GM23338 (cell line): ENCODE measurements at regions not wholly inside any gene's neighbourhood (a gene's known extent, or its start where the extent isn't known, plus 50 kb on each side); places are given as distances from the start of the nearest gene placed in this dataset.

ENCODE experiments used
- ATAC-seq: fragments of 200-7000 bp; cut with Tn5 transposase; 3 replicates; pipeline ENCODE4 v1.9.1; 2020
- DNase-seq: peaks from one replicate; pipeline ENCODE4 v3.0.0-alpha.2; 2015; ENCODE audit warnings: low spot score
- H2AFZ ChIP-seq: fragments of 200-600 bp; sonication (generic); 2 replicates; pipeline ENCODE4 v1.8.0; 2016; ENCODE audit warnings: antibody characterized with exemption, mild to moderate bottlenecking, moderate library complexity
- H3F3A ChIP-seq: fragments of 200-600 bp; sonication (generic); replicated peaks from 2 replicates; pipeline ENCODE4 v1.8.0; 2017; ENCODE audit warnings: antibody characterized with exemption, mixed run types, low read depth
- H3K27ac ChIP-seq: fragments of 200-600 bp; sonication (generic); 2 replicates; pipeline ENCODE4 v1.6.1; 2016; ENCODE audit warnings: low read depth
- H3K27me3 ChIP-seq: fragments of 200-600 bp; sonication (generic); 2 replicates; pipeline ENCODE4 v1.8.0; 2016; ENCODE audit warnings: mild to moderate bottlenecking, mixed run types, moderate library complexity; ENCODE audit not compliant: insufficient read depth
- H3K36me3 ChIP-seq: fragments of 200-600 bp; sonication (generic); 2 replicates; pipeline ENCODE4 v1.8.0; 2016; ENCODE audit warnings: mild to moderate bottlenecking; ENCODE audit not compliant: insufficient read depth
- H3K4me1 ChIP-seq: fragments of 200-600 bp; sonication (generic); 2 replicates; pipeline ENCODE4 v1.8.0; 2016; ENCODE audit warnings: mild to moderate bottlenecking, moderate library complexity; ENCODE audit not compliant: insufficient read depth
- H3K4me2 ChIP-seq: fragments of 200-600 bp; sonication (generic); 2 replicates; pipeline ENCODE4 v1.7.1; 2017; ENCODE audit warnings: mixed run types
- H3K4me3 ChIP-seq: fragments of 200-600 bp; sonication (generic); 2 replicates; pipeline ENCODE4 v1.6.1; 2016; ENCODE audit warnings: mixed run types
- H3K79me2 ChIP-seq: fragments of 200-600 bp; sonication (generic); replicated peaks from 2 replicates; pipeline ENCODE4 v1.8.0; 2017; ENCODE audit warnings: mild to moderate bottlenecking; ENCODE audit not compliant: insufficient read depth
- H3K9me2 ChIP-seq: fragments of 200-600 bp; sonication (generic); 2 replicates; pipeline ENCODE4 v1.8.0; 2017; ENCODE audit not compliant: insufficient read depth
- H4K20me1 ChIP-seq: fragments of 200-600 bp; sonication (generic); replicated peaks from 2 replicates; pipeline ENCODE4 v1.8.0; 2017; ENCODE audit warnings: mild to moderate bottlenecking; ENCODE audit not compliant: insufficient read depth
- H3K27ac Mint-ChIP-seq: 2 replicates; pipeline ENCODE4 v1.8.0; 2020; ENCODE audit warnings: inconsistent platforms, mild to moderate bottlenecking, moderate library complexity, mixed read lengths
- H3K27me3 Mint-ChIP-seq: 3 replicates; pipeline ENCODE4 v1.8.0; 2022; ENCODE audit warnings: low read depth, mild to moderate bottlenecking, moderate library complexity, mixed read lengths, inconsistent platforms; ENCODE audit not compliant: insufficient read depth, poor library complexity
- H3K36me3 Mint-ChIP-seq: 3 replicates; pipeline ENCODE4 v1.8.0; 2021; ENCODE audit warnings: low read depth, mild to moderate bottlenecking, inconsistent platforms, moderate library complexity, mixed read lengths
- H3K4me1 Mint-ChIP-seq: 3 replicates; pipeline ENCODE4 v1.8.0; 2020; ENCODE audit warnings: mild to moderate bottlenecking, inconsistent platforms, mixed read lengths
- H3K4me3 Mint-ChIP-seq: 3 replicates; pipeline ENCODE4 v1.8.0; 2021; ENCODE audit warnings: moderate library complexity, mild to moderate bottlenecking, inconsistent platforms, mixed read lengths
- H3K9me3 Mint-ChIP-seq: 3 replicates; pipeline ENCODE4 v1.8.0; 2020; ENCODE audit warnings: moderate library complexity, mild to moderate bottlenecking, inconsistent platforms, mixed read lengths
- CREB1 ChIP-seq: fragments of 250-450 bp; sonication (Bioruptor Pico); IDR thresholded peaks from 2 replicates; pipeline ENCODE4 v1.5.0; 2020; ENCODE audit warnings: low read depth, mild to moderate bottlenecking, moderate library complexity
- EZH2 ChIP-seq: fragments of 200-600 bp; sonication (generic); IDR thresholded peaks from one replicate; pipeline ENCODE4 v1.8.0; 2017; ENCODE audit warnings: antibody characterized with exemption, mild to moderate bottlenecking, low read depth; ENCODE audit not compliant: unreplicated experiment
- EZH2phosphoT487 ChIP-seq: fragments of 200-600 bp; sonication (generic); IDR thresholded peaks from one replicate; pipeline ENCODE4 v1.8.1; 2018; ENCODE audit warnings: antibody characterized with exemption; ENCODE audit not compliant: unreplicated experiment
- POLR2AphosphoS5 ChIP-seq: IDR thresholded peaks from 2 replicates; pipeline ENCODE4 v1.6.1; 2016; ENCODE audit warnings: antibody characterized with exemption, low read depth
- STAT1 ChIP-seq: IDR thresholded peaks from one replicate; pipeline ENCODE4 v1.6.1; 2016; ENCODE audit warnings: antibody characterized with exemption; ENCODE audit not compliant: unreplicated experiment
- ZNF114 ChIP-seq: fragments of 250-450 bp; sonication (Bioruptor Pico); IDR thresholded peaks from 2 replicates; pipeline ENCODE4 v1.5.0; 2020; ENCODE audit warnings: mild to moderate bottlenecking, moderate library complexity
- ZNF331 ChIP-seq: fragments of 250-450 bp; sonication (Bioruptor Pico); IDR thresholded peaks from 2 replicates; pipeline ENCODE4 v1.5.0; 2020; ENCODE audit warnings: low read depth, mild to moderate bottlenecking, moderate library complexity
- TF ChIP-seq, protein P1 (sequence below): IDR thresholded peaks from 2 replicates; pipeline ENCODE4 v1.6.1; 2016; ENCODE audit warnings: antibody characterized with exemption
- TF ChIP-seq, protein P2 (sequence below): fragments of 250-450 bp; sonication (Bioruptor Pico); IDR thresholded peaks from 2 replicates; pipeline ENCODE4 v1.5.0; 2020; ENCODE audit warnings: mild to moderate bottlenecking, moderate library complexity
- TF ChIP-seq, protein P3 (sequence below): IDR thresholded peaks from one replicate; pipeline ENCODE4 v1.6.1; 2018; ENCODE audit warnings: antibody characterized with exemption; ENCODE audit not compliant: unreplicated experiment
- TF ChIP-seq, protein P4 (sequence below), 2 experiments: fragments of 200-600 bp in 1 of 2; sonication (generic) in 1 of 2; conservative IDR thresholded peaks; 2 replicates each; pipeline versions ENCODE4 v1.5.1 to v1.6.1; 2016 to 2017; ENCODE audit warnings: antibody characterized with exemption in 2 of 2, low read depth in 2 of 2, mild to moderate bottlenecking in 2 of 2, moderate library complexity in 1 of 2

DNA sequence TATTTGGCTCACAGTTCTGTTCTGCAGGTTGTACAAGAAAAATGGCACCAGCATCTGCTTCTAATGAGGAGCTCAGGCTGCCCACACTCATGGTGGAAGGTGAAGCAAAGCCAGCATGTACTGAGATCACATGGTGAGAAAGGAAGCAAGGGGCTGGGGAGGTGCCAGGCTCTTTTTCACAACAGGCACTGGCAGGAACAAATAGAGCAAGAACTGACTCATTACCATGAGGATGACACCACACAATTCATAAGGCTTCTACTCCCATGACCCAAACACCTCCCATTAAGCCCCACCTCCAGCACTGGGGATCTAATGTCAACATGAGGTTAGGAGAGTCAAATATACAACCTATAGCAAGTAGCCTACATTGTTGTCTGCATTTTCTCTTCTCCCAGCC, 522.6 kb downstream of the RFC3 start:
- H3K4me3 Mint-ChIP-seq, result no peak overlapping the region
- Histone ChIP-seq H3K9me2 (peaks cover 10% of the 10 kb centered on the region), H3K4me2 (no peak overlapping the region), H2AFZ (no peak overlapping the region), H3K36me3 (no peaks in the 10 kb centered on the region), H4K20me1 (no peaks in the 10 kb centered on the region), H3K4me1 (peaks cover 14% of the 10 kb centered on the region), H3K27ac (no peak overlapping the region), H3K79me2 (no peaks in the 10 kb centered on the region), H3K4me3 (no peak overlapping the region), H3F3A (no peaks in the 10 kb centered on the region), H3K27me3 (no peaks in the 10 kb centered on the region)
- H3K9me3 Mint-ChIP-seq, result no peaks in the 10 kb centered on the region
- H3K27me3 Mint-ChIP-seq, result no peaks in the 10 kb centered on the region
- ATAC-seq (no peak), DNase-seq (no peak)
- TF ChIP-seq, protein P1, sequence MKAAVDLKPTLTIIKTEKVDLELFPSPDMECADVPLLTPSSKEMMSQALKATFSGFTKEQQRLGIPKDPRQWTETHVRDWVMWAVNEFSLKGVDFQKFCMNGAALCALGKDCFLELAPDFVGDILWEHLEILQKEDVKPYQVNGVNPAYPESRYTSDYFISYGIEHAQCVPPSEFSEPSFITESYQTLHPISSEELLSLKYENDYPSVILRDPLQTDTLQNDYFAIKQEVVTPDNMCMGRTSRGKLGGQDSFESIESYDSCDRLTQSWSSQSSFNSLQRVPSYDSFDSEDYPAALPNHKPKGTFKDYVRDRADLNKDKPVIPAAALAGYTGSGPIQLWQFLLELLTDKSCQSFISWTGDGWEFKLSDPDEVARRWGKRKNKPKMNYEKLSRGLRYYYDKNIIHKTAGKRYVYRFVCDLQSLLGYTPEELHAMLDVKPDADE, result no peak
- no peak for TF ChIP-seq ZNF114 (CRISPR knock-in tag)
- no peak for TF ChIP-seq EZH2phosphoT487
- TF ChIP-seq, protein P2, sequence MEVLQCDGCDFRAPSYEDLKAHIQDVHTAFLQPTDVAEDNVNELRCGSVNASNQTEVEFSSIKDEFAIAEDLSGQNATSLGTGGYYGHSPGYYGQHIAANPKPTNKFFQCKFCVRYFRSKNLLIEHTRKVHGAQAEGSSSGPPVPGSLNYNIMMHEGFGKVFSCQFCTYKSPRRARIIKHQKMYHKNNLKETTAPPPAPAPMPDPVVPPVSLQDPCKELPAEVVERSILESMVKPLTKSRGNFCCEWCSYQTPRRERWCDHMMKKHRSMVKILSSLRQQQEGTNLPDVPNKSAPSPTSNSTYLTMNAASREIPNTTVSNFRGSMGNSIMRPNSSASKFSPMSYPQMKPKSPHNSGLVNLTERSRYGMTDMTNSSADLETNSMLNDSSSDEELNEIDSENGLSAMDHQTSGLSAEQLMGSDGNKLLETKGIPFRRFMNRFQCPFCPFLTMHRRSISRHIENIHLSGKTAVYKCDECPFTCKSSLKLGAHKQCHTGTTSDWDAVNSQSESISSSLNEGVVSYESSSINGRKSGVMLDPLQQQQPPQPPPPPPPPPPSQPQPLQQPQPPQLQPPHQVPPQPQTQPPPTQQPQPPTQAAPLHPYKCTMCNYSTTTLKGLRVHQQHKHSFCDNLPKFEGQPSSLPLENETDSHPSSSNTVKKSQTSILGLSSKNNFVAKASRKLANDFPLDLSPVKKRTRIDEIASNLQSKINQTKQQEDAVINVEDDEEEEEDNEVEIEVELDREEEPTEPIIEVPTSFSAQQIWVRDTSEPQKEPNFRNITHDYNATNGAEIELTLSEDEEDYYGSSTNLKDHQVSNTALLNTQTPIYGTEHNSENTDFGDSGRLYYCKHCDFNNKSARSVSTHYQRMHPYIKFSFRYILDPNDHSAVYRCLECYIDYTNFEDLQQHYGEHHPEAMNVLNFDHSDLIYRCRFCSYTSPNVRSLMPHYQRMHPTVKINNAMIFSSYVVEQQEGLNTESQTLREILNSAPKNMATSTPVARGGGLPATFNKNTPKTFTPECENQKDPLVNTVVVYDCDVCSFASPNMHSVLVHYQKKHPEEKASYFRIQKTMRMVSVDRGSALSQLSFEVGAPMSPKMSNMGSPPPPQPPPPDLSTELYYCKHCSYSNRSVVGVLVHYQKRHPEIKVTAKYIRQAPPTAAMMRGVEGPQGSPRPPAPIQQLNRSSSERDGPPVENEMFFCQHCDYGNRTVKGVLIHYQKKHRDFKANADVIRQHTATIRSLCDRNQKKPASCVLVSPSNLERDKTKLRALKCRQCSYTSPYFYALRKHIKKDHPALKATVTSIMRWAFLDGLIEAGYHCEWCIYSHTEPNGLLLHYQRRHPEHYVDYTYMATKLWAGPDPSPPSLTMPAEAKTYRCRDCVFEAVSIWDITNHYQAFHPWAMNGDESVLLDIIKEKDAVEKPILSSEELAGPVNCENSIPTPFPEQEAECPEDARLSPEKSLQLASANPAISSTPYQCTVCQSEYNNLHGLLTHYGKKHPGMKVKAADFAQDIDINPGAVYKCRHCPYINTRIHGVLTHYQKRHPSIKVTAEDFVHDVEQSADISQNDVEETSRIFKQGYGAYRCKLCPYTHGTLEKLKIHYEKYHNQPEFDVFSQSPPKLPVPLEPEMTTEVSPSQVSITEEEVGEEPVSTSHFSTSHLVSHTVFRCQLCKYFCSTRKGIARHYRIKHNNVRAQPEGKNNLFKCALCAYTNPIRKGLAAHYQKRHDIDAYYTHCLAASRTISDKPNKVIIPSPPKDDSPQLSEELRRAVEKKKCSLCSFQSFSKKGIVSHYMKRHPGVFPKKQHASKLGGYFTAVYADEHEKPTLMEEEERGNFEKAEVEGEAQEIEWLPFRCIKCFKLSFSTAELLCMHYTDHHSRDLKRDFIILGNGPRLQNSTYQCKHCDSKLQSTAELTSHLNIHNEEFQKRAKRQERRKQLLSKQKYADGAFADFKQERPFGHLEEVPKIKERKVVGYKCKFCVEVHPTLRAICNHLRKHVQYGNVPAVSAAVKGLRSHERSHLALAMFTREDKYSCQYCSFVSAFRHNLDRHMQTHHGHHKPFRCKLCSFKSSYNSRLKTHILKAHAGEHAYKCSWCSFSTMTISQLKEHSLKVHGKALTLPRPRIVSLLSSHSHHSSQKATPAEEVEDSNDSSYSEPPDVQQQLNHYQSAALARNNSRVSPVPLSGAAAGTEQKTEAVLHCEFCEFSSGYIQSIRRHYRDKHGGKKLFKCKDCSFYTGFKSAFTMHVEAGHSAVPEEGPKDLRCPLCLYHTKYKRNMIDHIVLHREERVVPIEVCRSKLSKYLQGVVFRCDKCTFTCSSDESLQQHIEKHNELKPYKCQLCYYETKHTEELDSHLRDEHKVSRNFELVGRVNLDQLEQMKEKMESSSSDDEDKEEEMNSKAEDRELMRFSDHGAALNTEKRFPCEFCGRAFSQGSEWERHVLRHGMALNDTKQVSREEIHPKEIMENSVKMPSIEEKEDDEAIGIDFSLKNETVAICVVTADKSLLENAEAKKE (CRISPR knock-in tag), result no peak
- TF ChIP-seq CREB1 (CRISPR knock-in tag), result no peak
- no peak for TF ChIP-seq EZH2
- TF ChIP-seq, protein P3, sequence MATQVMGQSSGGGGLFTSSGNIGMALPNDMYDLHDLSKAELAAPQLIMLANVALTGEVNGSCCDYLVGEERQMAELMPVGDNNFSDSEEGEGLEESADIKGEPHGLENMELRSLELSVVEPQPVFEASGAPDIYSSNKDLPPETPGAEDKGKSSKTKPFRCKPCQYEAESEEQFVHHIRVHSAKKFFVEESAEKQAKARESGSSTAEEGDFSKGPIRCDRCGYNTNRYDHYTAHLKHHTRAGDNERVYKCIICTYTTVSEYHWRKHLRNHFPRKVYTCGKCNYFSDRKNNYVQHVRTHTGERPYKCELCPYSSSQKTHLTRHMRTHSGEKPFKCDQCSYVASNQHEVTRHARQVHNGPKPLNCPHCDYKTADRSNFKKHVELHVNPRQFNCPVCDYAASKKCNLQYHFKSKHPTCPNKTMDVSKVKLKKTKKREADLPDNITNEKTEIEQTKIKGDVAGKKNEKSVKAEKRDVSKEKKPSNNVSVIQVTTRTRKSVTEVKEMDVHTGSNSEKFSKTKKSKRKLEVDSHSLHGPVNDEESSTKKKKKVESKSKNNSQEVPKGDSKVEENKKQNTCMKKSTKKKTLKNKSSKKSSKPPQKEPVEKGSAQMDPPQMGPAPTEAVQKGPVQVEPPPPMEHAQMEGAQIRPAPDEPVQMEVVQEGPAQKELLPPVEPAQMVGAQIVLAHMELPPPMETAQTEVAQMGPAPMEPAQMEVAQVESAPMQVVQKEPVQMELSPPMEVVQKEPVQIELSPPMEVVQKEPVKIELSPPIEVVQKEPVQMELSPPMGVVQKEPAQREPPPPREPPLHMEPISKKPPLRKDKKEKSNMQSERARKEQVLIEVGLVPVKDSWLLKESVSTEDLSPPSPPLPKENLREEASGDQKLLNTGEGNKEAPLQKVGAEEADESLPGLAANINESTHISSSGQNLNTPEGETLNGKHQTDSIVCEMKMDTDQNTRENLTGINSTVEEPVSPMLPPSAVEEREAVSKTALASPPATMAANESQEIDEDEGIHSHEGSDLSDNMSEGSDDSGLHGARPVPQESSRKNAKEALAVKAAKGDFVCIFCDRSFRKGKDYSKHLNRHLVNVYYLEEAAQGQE, result no peak
- TF ChIP-seq POLR2AphosphoS5, result no peak
- no peak for TF ChIP-seq STAT1
- no peak for TF ChIP-seq ZNF331 (CRISPR knock-in tag)
- TF ChIP-seq, protein P4, sequence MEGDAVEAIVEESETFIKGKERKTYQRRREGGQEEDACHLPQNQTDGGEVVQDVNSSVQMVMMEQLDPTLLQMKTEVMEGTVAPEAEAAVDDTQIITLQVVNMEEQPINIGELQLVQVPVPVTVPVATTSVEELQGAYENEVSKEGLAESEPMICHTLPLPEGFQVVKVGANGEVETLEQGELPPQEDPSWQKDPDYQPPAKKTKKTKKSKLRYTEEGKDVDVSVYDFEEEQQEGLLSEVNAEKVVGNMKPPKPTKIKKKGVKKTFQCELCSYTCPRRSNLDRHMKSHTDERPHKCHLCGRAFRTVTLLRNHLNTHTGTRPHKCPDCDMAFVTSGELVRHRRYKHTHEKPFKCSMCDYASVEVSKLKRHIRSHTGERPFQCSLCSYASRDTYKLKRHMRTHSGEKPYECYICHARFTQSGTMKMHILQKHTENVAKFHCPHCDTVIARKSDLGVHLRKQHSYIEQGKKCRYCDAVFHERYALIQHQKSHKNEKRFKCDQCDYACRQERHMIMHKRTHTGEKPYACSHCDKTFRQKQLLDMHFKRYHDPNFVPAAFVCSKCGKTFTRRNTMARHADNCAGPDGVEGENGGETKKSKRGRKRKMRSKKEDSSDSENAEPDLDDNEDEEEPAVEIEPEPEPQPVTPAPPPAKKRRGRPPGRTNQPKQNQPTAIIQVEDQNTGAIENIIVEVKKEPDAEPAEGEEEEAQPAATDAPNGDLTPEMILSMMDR (conservative IDR thresholded peaks at IDR 0.05; ENCODE audit: low read depth in 2 of 2), result no peak
- H3K36me3 Mint-ChIP-seq, result no peaks in the 10 kb centered on the region
- peaks cover 16% of the 10 kb centered on the region for H3K4me1 Mint-ChIP-seq
- H3K27ac Mint-ChIP-seq, result no peak overlapping the region
